GM23338 (cell line): ENCODE measurements at regions not wholly inside any gene's neighbourhood (a gene's known extent, or its start where the extent isn't known, plus 50 kb on each side); places are given as distances from the start of the nearest gene placed in this dataset.

ENCODE experiments used
- ATAC-seq: fragments of 200-7000 bp; cut with Tn5 transposase; 3 replicates; pipeline ENCODE4 v1.9.1; 2020
- DNase-seq: peaks from one replicate; pipeline ENCODE4 v3.0.0-alpha.2; 2015; ENCODE audit warnings: low spot score
- H2AFZ ChIP-seq: fragments of 200-600 bp; sonication (generic); 2 replicates; pipeline ENCODE4 v1.8.0; 2016; ENCODE audit warnings: antibody characterized with exemption, mild to moderate bottlenecking, moderate library complexity
- H3F3A ChIP-seq: fragments of 200-600 bp; sonication (generic); replicated peaks from 2 replicates; pipeline ENCODE4 v1.8.0; 2017; ENCODE audit warnings: antibody characterized with exemption, mixed run types, low read depth
- H3K27ac ChIP-seq: fragments of 200-600 bp; sonication (generic); 2 replicates; pipeline ENCODE4 v1.6.1; 2016; ENCODE audit warnings: low read depth
- H3K27me3 ChIP-seq: fragments of 200-600 bp; sonication (generic); 2 replicates; pipeline ENCODE4 v1.8.0; 2016; ENCODE audit warnings: mild to moderate bottlenecking, mixed run types, moderate library complexity; ENCODE audit not compliant: insufficient read depth
- H3K36me3 ChIP-seq: fragments of 200-600 bp; sonication (generic); 2 replicates; pipeline ENCODE4 v1.8.0; 2016; ENCODE audit warnings: mild to moderate bottlenecking; ENCODE audit not compliant: insufficient read depth
- H3K4me1 ChIP-seq: fragments of 200-600 bp; sonication (generic); 2 replicates; pipeline ENCODE4 v1.8.0; 2016; ENCODE audit warnings: mild to moderate bottlenecking, moderate library complexity; ENCODE audit not compliant: insufficient read depth
- H3K4me2 ChIP-seq: fragments of 200-600 bp; sonication (generic); 2 replicates; pipeline ENCODE4 v1.7.1; 2017; ENCODE audit warnings: mixed run types
- H3K4me3 ChIP-seq: fragments of 200-600 bp; sonication (generic); 2 replicates; pipeline ENCODE4 v1.6.1; 2016; ENCODE audit warnings: mixed run types
- H3K79me2 ChIP-seq: fragments of 200-600 bp; sonication (generic); replicated peaks from 2 replicates; pipeline ENCODE4 v1.8.0; 2017; ENCODE audit warnings: mild to moderate bottlenecking; ENCODE audit not compliant: insufficient read depth
- H3K9me2 ChIP-seq: fragments of 200-600 bp; sonication (generic); 2 replicates; pipeline ENCODE4 v1.8.0; 2017; ENCODE audit not compliant: insufficient read depth
- H4K20me1 ChIP-seq: fragments of 200-600 bp; sonication (generic); replicated peaks from 2 replicates; pipeline ENCODE4 v1.8.0; 2017; ENCODE audit warnings: mild to moderate bottlenecking; ENCODE audit not compliant: insufficient read depth
- H3K27ac Mint-ChIP-seq: 2 replicates; pipeline ENCODE4 v1.8.0; 2020; ENCODE audit warnings: inconsistent platforms, mild to moderate bottlenecking, moderate library complexity, mixed read lengths
- H3K27me3 Mint-ChIP-seq: 3 replicates; pipeline ENCODE4 v1.8.0; 2022; ENCODE audit warnings: low read depth, mild to moderate bottlenecking, moderate library complexity, mixed read lengths, inconsistent platforms; ENCODE audit not compliant: insufficient read depth, poor library complexity
- H3K36me3 Mint-ChIP-seq: 3 replicates; pipeline ENCODE4 v1.8.0; 2021; ENCODE audit warnings: low read depth, mild to moderate bottlenecking, inconsistent platforms, moderate library complexity, mixed read lengths
- H3K4me1 Mint-ChIP-seq: 3 replicates; pipeline ENCODE4 v1.8.0; 2020; ENCODE audit warnings: mild to moderate bottlenecking, inconsistent platforms, mixed read lengths
- H3K4me3 Mint-ChIP-seq: 3 replicates; pipeline ENCODE4 v1.8.0; 2021; ENCODE audit warnings: moderate library complexity, mild to moderate bottlenecking, inconsistent platforms, mixed read lengths
- H3K9me3 Mint-ChIP-seq: 3 replicates; pipeline ENCODE4 v1.8.0; 2020; ENCODE audit warnings: moderate library complexity, mild to moderate bottlenecking, inconsistent platforms, mixed read lengths
- CREB1 ChIP-seq: fragments of 250-450 bp; sonication (Bioruptor Pico); IDR thresholded peaks from 2 replicates; pipeline ENCODE4 v1.5.0; 2020; ENCODE audit warnings: low read depth, mild to moderate bottlenecking, moderate library complexity
- CTCF ChIP-seq, 2 experiments: fragments of 200-600 bp in 1 of 2; sonication (generic) in 1 of 2; conservative IDR thresholded peaks; 2 replicates each; pipeline versions ENCODE4 v1.5.1 to v1.6.1; 2016 to 2017; ENCODE audit warnings: antibody characterized with exemption in 2 of 2, low read depth in 2 of 2, mild to moderate bottlenecking in 2 of 2, moderate library complexity in 1 of 2
- EZH2 ChIP-seq: fragments of 200-600 bp; sonication (generic); IDR thresholded peaks from one replicate; pipeline ENCODE4 v1.8.0; 2017; ENCODE audit warnings: antibody characterized with exemption, mild to moderate bottlenecking, low read depth; ENCODE audit not compliant: unreplicated experiment
- EZH2phosphoT487 ChIP-seq: fragments of 200-600 bp; sonication (generic); IDR thresholded peaks from one replicate; pipeline ENCODE4 v1.8.1; 2018; ENCODE audit warnings: antibody characterized with exemption; ENCODE audit not compliant: unreplicated experiment
- JUNB ChIP-seq: IDR thresholded peaks from one replicate; pipeline ENCODE4 v1.6.1; 2016; ENCODE audit warnings: antibody characterized with exemption; ENCODE audit not compliant: unreplicated experiment
- NANOG ChIP-seq: IDR thresholded peaks from 2 replicates; pipeline ENCODE4 v1.6.1; 2016; ENCODE audit warnings: antibody characterized with exemption, borderline replicate concordance
- POLR2AphosphoS5 ChIP-seq: IDR thresholded peaks from 2 replicates; pipeline ENCODE4 v1.6.1; 2016; ENCODE audit warnings: antibody characterized with exemption, low read depth
- STAT1 ChIP-seq: IDR thresholded peaks from one replicate; pipeline ENCODE4 v1.6.1; 2016; ENCODE audit warnings: antibody characterized with exemption; ENCODE audit not compliant: unreplicated experiment
- ZNF114 ChIP-seq: fragments of 250-450 bp; sonication (Bioruptor Pico); IDR thresholded peaks from 2 replicates; pipeline ENCODE4 v1.5.0; 2020; ENCODE audit warnings: mild to moderate bottlenecking, moderate library complexity
- TF ChIP-seq, protein P1 (sequence below): IDR thresholded peaks from 2 replicates; pipeline ENCODE4 v1.6.1; 2016; ENCODE audit warnings: antibody characterized with exemption
- TF ChIP-seq, protein P2 (sequence below): IDR thresholded peaks from one replicate; pipeline ENCODE4 v1.6.1; 2018; ENCODE audit warnings: antibody characterized with exemption; ENCODE audit not compliant: unreplicated experiment

DNA sequence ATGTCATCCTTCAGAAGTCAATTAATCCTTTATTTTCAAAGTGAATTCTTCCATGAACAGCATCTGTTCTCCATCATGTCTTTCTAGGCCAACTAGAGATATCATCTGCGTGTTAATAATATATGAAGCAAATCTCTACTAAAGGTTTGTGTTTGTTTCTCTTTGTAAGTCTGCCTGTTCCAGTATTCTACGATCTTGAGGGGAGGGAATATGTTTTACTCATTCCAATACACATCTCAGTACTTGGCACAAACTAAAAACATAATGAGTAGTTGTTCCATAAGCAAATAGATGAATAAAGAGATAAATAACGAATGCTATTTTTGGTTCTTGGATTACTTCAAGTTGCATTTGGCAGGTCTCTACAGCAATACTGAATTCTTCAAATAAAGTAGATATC, 470.7 kb upstream of the GRIN3A start (continued):
- TF ChIP-seq EZH2phosphoT487 (no peak), STAT1 (no peak), CREB1 (CRISPR knock-in tag) (no peak), POLR2AphosphoS5 (no peak), NANOG (no peak)

- H3K36me3 ChIP-seq = no peaks in the 10 kb centered on the region; the same call in 1 of the 2 replicates
- H2AFZ ChIP-seq = no peak overlapping the region
- H3K9me2 ChIP-seq = no peaks in the 10 kb centered on the region
- no peak overlapping the region for H3K27ac ChIP-seq
- ATAC-seq (no peak), DNase-seq (no peak)
- Mint-ChIP-seq H3K27ac (no peak overlapping the region), H3K36me3 (peaks cover 9% of the 10 kb centered on the region; the same call in 2 of the 3 replicates), H3K27me3 (no peaks in the 10 kb centered on the region), H3K4me3 (no peak overlapping the region), H3K4me1 (no peaks in the 10 kb centered on the region), H3K9me3 (peaks cover 77% of the 10 kb centered on the region)
- no peak overlapping the region for H3K4me2 ChIP-seq
- no peaks in the 10 kb centered on the region for H3F3A ChIP-seq
- H3K27me3 ChIP-seq = no peaks in the 10 kb centered on the region
- no peaks in the 10 kb centered on the region for H3K79me2 ChIP-seq
- H3K4me1 ChIP-seq = no peaks in the 10 kb centered on the region
- no peak for TF ChIP-seq NANOG
- no peak for TF ChIP-seq ZNF114 (CRISPR knock-in tag)
- no peak for TF ChIP-seq POLR2AphosphoS5
- no peak for TF ChIP-seq EZH2
- TF ChIP-seq, protein P1, sequence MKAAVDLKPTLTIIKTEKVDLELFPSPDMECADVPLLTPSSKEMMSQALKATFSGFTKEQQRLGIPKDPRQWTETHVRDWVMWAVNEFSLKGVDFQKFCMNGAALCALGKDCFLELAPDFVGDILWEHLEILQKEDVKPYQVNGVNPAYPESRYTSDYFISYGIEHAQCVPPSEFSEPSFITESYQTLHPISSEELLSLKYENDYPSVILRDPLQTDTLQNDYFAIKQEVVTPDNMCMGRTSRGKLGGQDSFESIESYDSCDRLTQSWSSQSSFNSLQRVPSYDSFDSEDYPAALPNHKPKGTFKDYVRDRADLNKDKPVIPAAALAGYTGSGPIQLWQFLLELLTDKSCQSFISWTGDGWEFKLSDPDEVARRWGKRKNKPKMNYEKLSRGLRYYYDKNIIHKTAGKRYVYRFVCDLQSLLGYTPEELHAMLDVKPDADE = no peak
- no peak for TF ChIP-seq STAT1
- TF ChIP-seq CTCF (conservative IDR thresholded peaks at IDR 0.05; ENCODE audit: low read depth in 2 of 2) = no peak
- TF ChIP-seq JUNB = no peak
- TF ChIP-seq, protein P2, sequence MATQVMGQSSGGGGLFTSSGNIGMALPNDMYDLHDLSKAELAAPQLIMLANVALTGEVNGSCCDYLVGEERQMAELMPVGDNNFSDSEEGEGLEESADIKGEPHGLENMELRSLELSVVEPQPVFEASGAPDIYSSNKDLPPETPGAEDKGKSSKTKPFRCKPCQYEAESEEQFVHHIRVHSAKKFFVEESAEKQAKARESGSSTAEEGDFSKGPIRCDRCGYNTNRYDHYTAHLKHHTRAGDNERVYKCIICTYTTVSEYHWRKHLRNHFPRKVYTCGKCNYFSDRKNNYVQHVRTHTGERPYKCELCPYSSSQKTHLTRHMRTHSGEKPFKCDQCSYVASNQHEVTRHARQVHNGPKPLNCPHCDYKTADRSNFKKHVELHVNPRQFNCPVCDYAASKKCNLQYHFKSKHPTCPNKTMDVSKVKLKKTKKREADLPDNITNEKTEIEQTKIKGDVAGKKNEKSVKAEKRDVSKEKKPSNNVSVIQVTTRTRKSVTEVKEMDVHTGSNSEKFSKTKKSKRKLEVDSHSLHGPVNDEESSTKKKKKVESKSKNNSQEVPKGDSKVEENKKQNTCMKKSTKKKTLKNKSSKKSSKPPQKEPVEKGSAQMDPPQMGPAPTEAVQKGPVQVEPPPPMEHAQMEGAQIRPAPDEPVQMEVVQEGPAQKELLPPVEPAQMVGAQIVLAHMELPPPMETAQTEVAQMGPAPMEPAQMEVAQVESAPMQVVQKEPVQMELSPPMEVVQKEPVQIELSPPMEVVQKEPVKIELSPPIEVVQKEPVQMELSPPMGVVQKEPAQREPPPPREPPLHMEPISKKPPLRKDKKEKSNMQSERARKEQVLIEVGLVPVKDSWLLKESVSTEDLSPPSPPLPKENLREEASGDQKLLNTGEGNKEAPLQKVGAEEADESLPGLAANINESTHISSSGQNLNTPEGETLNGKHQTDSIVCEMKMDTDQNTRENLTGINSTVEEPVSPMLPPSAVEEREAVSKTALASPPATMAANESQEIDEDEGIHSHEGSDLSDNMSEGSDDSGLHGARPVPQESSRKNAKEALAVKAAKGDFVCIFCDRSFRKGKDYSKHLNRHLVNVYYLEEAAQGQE = no peak
- no peak for TF ChIP-seq CREB1 (CRISPR knock-in tag)
- TF ChIP-seq EZH2phosphoT487 = no peak
- H4K20me1 ChIP-seq = no peaks in the 10 kb centered on the region
- H3K4me3 ChIP-seq = no peak overlapping the region
These were observed 468.0 kb upstream of the GRIN3A start for GRCh38 chr9:102206432-102206831.
